Heart right ventricle (tissue), 16 donors: ENCODE measurements at regions not wholly inside any gene's neighbourhood (a gene's known extent, or its start where the extent isn't known, plus 50 kb on each side); places are given as distances from the start of the nearest gene placed in this dataset.

Experiments used
- ATAC-seq, 8 donors: fragments of 200-7000 bp; cut with Tn5 transposase; one replicate each; pipeline ENCODE4 v1.9.1; 2020; ENCODE audit warnings: mild to moderate bottlenecking in 8 of 8, moderate library complexity in 8 of 8, moderate number of reproducible peaks in 1 of 8
- DNase-seq, 2 donors: peaks; one replicate each; pipeline ENCODE4 v3.0.0-alpha.2; 2020
- H3K27ac ChIP-seq, 10 donors: fragments of 200-600 bp; sonication (generic) in 2 of 10; one replicate each; pipeline versions ENCODE4 v1.5.0 to v1.8.0; 2020 to 2022; ENCODE audit warnings: mild to moderate bottlenecking in 3 of 10
- H3K27me3 ChIP-seq, 7 donors: fragments of 200-600 bp; one replicate each; pipeline ENCODE4 v1.8.0; 2021 to 2022; ENCODE audit warnings: mild to moderate bottlenecking in 2 of 7
- H3K36me3 ChIP-seq, 9 donors: fragments of 200-600 bp; sonication (generic) in 1 of 9; one replicate each; pipeline versions ENCODE4 v1.5.0 to v1.8.0; 2020 to 2022; ENCODE audit warnings: mild to moderate bottlenecking in 2 of 9
- H3K4me1 ChIP-seq, 9 donors: fragments of 200-600 bp; sonication (generic) in 1 of 9; one replicate each; pipeline versions ENCODE4 v1.5.0 to v1.8.0; 2020 to 2022; ENCODE audit warnings: mild to moderate bottlenecking in 4 of 9
- H3K4me3 ChIP-seq, 10 donors: fragments of 200-600 bp; sonication (generic) in 2 of 10; one replicate each; pipeline versions ENCODE4 v1.5.0 to v1.8.0; 2020 to 2022; ENCODE audit warnings: mild to moderate bottlenecking in 7 of 10, moderate library complexity in 2 of 10
- H3K9me3 ChIP-seq, 11 donors: fragments of 200-600 bp in 10 of 11; sonication (generic) in 2 of 11; one replicate each; pipeline versions ENCODE4 v1.5.0 to v1.8.0; 2013 to 2022; ENCODE audit warnings: mild to moderate bottlenecking in 2 of 11, control low read depth in 1 of 11, moderate library complexity in 1 of 11
- WGBS, 2 donors: extraction: QIAGEN DNeasy Blood & Tissue Kit; methylation state at CpG; one replicate each; pipeline ENCODE4 v1.1.7; 2013; ENCODE audit warnings: inconsistent platforms in 1 of 2; 5-methylcytosine and 5-hydroxymethylcytosine counted together
- intact Hi-C, 10 donors: fragments of 100-400 bp; cut with DNase I; formaldehyde crosslinking; loops; one replicate each; pipeline versions ENCODE4 v1.11.1 to v1.14.2; 2022
- TF ChIP-seq, protein P1 (sequence below), 9 donors: fragments of 200-600 bp; sonication (generic) in 2 of 9; IDR thresholded peaks; one replicate each; pipeline versions ENCODE4 v1.5.0 to v1.8.0; 2021 to 2022; ENCODE audit warnings: antibody characterized with exemption in 9 of 9, mild to moderate bottlenecking in 5 of 9, moderate library complexity in 1 of 9
- donor health status: Arrhythmogenic right ventricular cardiomyopathy.
- donor health status: ischemic (EF 13 %, LVEDD 7.1; RV severe dilation, severe dysfunction).
- donor health status: healthy with polysubstance abuse.
- donor health status: DM: no; HTN: yes; CAD: no.
- donor health status: DM: no; HTN: no; CAD: no.
- donor health status: ischemic (EF 25% LVEDD 6.9; RV normal size, moderate dysfunction).
- donor health status: ischemic (EF 25% LVEDD 5.7; RV mildly dilated, moderate dysfunction).
- donor health status: healthy.
- donor health status: DM: yes; HTN: yes; CAD: no.
- donor health status: Ischemic cardiomyopathy.
- donor health status: ischemic (EF 35%, LVEDD 5.7; RV mildly dilated, moderate dysfunction).
- donor health status: nonischemic (EF 11% LVEDD 7.7; RV severe dilation, severe dysfunction).
- donor health status: DM: yes; HTN: yes; CAD: no.
- donor health status: PGD.
- donor health status: ischemic (EF 29% LVEDD 5.4; RV normal size, mild dysfunction).
- donor health status: nonischemic (EF 23%, LVEDD 6.1; RV moderate dilation, normal function).

- TF ChIP-seq, protein P1, sequence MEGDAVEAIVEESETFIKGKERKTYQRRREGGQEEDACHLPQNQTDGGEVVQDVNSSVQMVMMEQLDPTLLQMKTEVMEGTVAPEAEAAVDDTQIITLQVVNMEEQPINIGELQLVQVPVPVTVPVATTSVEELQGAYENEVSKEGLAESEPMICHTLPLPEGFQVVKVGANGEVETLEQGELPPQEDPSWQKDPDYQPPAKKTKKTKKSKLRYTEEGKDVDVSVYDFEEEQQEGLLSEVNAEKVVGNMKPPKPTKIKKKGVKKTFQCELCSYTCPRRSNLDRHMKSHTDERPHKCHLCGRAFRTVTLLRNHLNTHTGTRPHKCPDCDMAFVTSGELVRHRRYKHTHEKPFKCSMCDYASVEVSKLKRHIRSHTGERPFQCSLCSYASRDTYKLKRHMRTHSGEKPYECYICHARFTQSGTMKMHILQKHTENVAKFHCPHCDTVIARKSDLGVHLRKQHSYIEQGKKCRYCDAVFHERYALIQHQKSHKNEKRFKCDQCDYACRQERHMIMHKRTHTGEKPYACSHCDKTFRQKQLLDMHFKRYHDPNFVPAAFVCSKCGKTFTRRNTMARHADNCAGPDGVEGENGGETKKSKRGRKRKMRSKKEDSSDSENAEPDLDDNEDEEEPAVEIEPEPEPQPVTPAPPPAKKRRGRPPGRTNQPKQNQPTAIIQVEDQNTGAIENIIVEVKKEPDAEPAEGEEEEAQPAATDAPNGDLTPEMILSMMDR (IDR thresholded peaks at IDR 0.05), result no peak
- Histone ChIP-seq H3K9me3 (peaks cover 0 to 35% (median 21%) of the 10 kb centered on the region in 11 donors), H3K27ac (no peak overlapping the region), H3K4me1 (no peaks in the 10 kb centered on the region), H3K4me3 (no peak overlapping the region), H3K27me3 (peaks cover 0 to 28% (median 5%) of the 10 kb centered on the region in 7 donors), H3K36me3 (no peaks in the 10 kb centered on the region)
- intact Hi-C loops, result no loop called here
- ATAC-seq (no peak), DNase-seq (no peak)
- WGBS, 2 donors, result 83 to 85% methylated on average over 11 of the region's 11 CpGs
Observed at GRCh38 chr7:157088136-157088535, 50.6 kb upstream of the UBE3C start.
